Neural cell (in vitro differentiated cells): ENCODE measurements at regions not wholly inside any gene's neighbourhood (a gene's known extent, or its start where the extent isn't known, plus 50 kb on each side); places are given as distances from the start of the nearest gene placed in this dataset.

Experiments
- H2AFZ ChIP-seq: fragments of 200-600, 300-800 bp; sonication (generic), shearing (Covaris generic); 2 replicates; pipeline ENCODE4 v1.6.0; 2014; ENCODE audit warnings: low read depth, mild to moderate bottlenecking, antibody characterized with exemption, low read length, moderate library complexity
- H3F3A ChIP-seq: fragments of 200-600 bp; shearing (Covaris generic); 2 replicates; pipeline ENCODE4 v1.6.1; 2016; ENCODE audit warnings: mild to moderate bottlenecking, moderate library complexity, mixed read lengths, antibody characterized with exemption, low read length; ENCODE audit not compliant: insufficient read depth, poor library complexity, severe bottlenecking
- H3K27ac ChIP-seq: fragments of 200-600, 300-800 bp; sonication (generic), shearing (Covaris generic); 2 replicates; pipeline ENCODE4 v1.5.1; 2014; ENCODE audit warnings: mild to moderate bottlenecking, low read length, moderate library complexity
- H3K27me3 ChIP-seq: fragments of 300-800, 200-600 bp; sonication (generic), shearing (Covaris generic); 2 replicates; pipeline ENCODE4 v1.6.0; 2014; ENCODE audit warnings: mild to moderate bottlenecking, low read depth, low read length, moderate library complexity; ENCODE audit not compliant: insufficient read depth
- H3K36me3 ChIP-seq: fragments of 300-800, 200-600 bp; sonication (generic), shearing (Covaris generic); 2 replicates; pipeline ENCODE4 v1.5.1; 2014; ENCODE audit warnings: mild to moderate bottlenecking, antibody characterized with exemption, low read length, moderate library complexity; ENCODE audit not compliant: insufficient read depth
- H3K4me2 ChIP-seq: fragments of 300-800, 200-600 bp; sonication (generic), shearing (Covaris generic); 2 replicates; pipeline ENCODE4 v1.6.0; 2014; ENCODE audit warnings: mild to moderate bottlenecking, low read length
- H3K4me3 ChIP-seq: fragments of 300-800, 200-600 bp; sonication (generic), shearing (Covaris generic); 2 replicates; pipeline ENCODE4 v1.5.1; 2014; ENCODE audit warnings: mild to moderate bottlenecking, low read length, moderate library complexity
- H3K79me2 ChIP-seq: fragments of 200-600 bp; shearing (Covaris generic); replicated peaks from 2 replicates; pipeline ENCODE4 v1.6.0; 2014; ENCODE audit warnings: mild to moderate bottlenecking, low read length, moderate library complexity; ENCODE audit not compliant: insufficient read depth
- H3K9ac ChIP-seq: fragments of 300-800, 200-600 bp; sonication (generic), shearing (Covaris generic); 2 replicates; pipeline ENCODE4 v1.6.1; 2016; ENCODE audit warnings: mild to moderate bottlenecking, low read length, mixed read lengths
- H3K9me2 ChIP-seq: fragments of 200-600 bp; shearing (Covaris generic); 2 replicates; pipeline ENCODE4 v1.6.1; 2016; ENCODE audit warnings: mild to moderate bottlenecking, low read length, mixed read lengths; ENCODE audit not compliant: insufficient read depth
- H3K9me3 ChIP-seq: fragments of 200-600, 300-800 bp; sonication (generic), shearing (Covaris generic); 2 replicates; pipeline ENCODE4 v1.6.1; 2016; ENCODE audit warnings: mild to moderate bottlenecking, mixed run types, low read length, moderate library complexity, mixed read lengths
- H4K20me1 ChIP-seq: fragments of 200-600 bp; shearing (Covaris generic); 2 replicates; pipeline ENCODE4 v1.6.1; 2016; ENCODE audit warnings: mild to moderate bottlenecking, mixed run types; ENCODE audit not compliant: insufficient read depth
- CTCF ChIP-seq: fragments of 450-650 bp; IDR thresholded peaks from 2 replicates; pipeline ENCODE4 v1.5.1; 2014; ENCODE audit warnings: antibody characterized with exemption, mild to moderate bottlenecking, moderate library complexity; ENCODE audit not compliant: poor library complexity, severe bottlenecking
- EP300 ChIP-seq: fragments of 450-650 bp; conservative IDR thresholded peaks from 2 replicates; pipeline ENCODE4 v1.6.1; 2014; ENCODE audit warnings: antibody characterized with exemption, mild to moderate bottlenecking, moderate library complexity; ENCODE audit not compliant: poor library complexity, severe bottlenecking
- EZH2 ChIP-seq: fragments of 200-600, 300-800 bp; shearing (Covaris generic), sonication (generic); IDR thresholded peaks from 2 replicates; pipeline ENCODE4 v1.6.1; 2014; ENCODE audit warnings: antibody characterized with exemption, low read length, borderline replicate concordance, mild to moderate bottlenecking; ENCODE audit not compliant: insufficient read depth, poor library complexity, severe bottlenecking
- MXI1 ChIP-seq: fragments of 450-650 bp; conservative IDR thresholded peaks from 2 replicates; pipeline ENCODE4 v1.6.1; 2014; ENCODE audit warnings: antibody characterized with exemption, mild to moderate bottlenecking; ENCODE audit not compliant: poor library complexity, severe bottlenecking
- POLR2AphosphoS5 ChIP-seq: IDR thresholded peaks from 2 replicates; pipeline ENCODE4 v1.6.1; 2012
- RAD21 ChIP-seq: fragments of 450-650 bp; conservative IDR thresholded peaks from 2 replicates; pipeline ENCODE4 v1.6.1; 2014; ENCODE audit warnings: antibody characterized with exemption, mild to moderate bottlenecking, moderate library complexity
- REST ChIP-seq: IDR thresholded peaks from 2 replicates; pipeline ENCODE4 v1.6.1; 2012; ENCODE audit warnings: borderline replicate concordance
- SMC3 ChIP-seq: fragments of 450-650 bp; conservative IDR thresholded peaks from 2 replicates; pipeline ENCODE4 v1.6.1; 2014; ENCODE audit warnings: antibody characterized with exemption, mild to moderate bottlenecking, moderate library complexity; ENCODE audit not compliant: poor library complexity
- TAF1 ChIP-seq: IDR thresholded peaks from 2 replicates; pipeline ENCODE4 v1.6.1; 2012; ENCODE audit warnings: low read depth

GRCh38 chr13:67588607-67589006 is 358.5 kb upstream of the PCDH9 start:
- no peaks in the 10 kb centered on the region for H3K36me3 ChIP-seq
- H3F3A ChIP-seq = no peaks in the 10 kb centered on the region
- H3K9me2 ChIP-seq = no peaks in the 10 kb centered on the region
- H3K79me2 ChIP-seq = no peaks in the 10 kb centered on the region
- H3K4me2 ChIP-seq = no peak overlapping the region
- H3K27ac ChIP-seq = no peak overlapping the region
- no peak overlapping the region for H2AFZ ChIP-seq
- TF ChIP-seq POLR2AphosphoS5 = no peak
- no peak for TF ChIP-seq REST
- no peak for TF ChIP-seq TAF1
- no peak for TF ChIP-seq EP300
- no peak for TF ChIP-seq SMC3
- H3K4me3 ChIP-seq = no peak overlapping the region
- H3K9ac ChIP-seq = no peak overlapping the region
- no peaks in the 10 kb centered on the region for H3K27me3 ChIP-seq
- H3K9me3 ChIP-seq = no peaks in the 10 kb centered on the region
- H4K20me1 ChIP-seq = no peaks in the 10 kb centered on the region

GRCh38 chr13:67577361-67577760 is 347.2 kb upstream of the PCDH9 start:
- Histone ChIP-seq H3K9ac (no peak overlapping the region), H3K9me3 (no peaks in the 10 kb centered on the region), H3K27ac (no peak overlapping the region), H2AFZ (no peak overlapping the region), H3F3A (no peaks in the 10 kb centered on the region), H3K27me3 (no peaks in the 10 kb centered on the region), H3K79me2 (no peaks in the 10 kb centered on the region), H3K4me2 (no peak overlapping the region), H3K9me2 (no peaks in the 10 kb centered on the region), H4K20me1 (no peaks in the 10 kb centered on the region), H3K4me3 (no peak overlapping the region), H3K36me3 (no peaks in the 10 kb centered on the region)
- no peak for TF ChIP-seq RAD21
- no peak for TF ChIP-seq POLR2AphosphoS5
- TF ChIP-seq EP300 = no peak

GRCh38 chr13:67574320-67575233 is 344.4 kb upstream of the PCDH9 start:
- Histone ChIP-seq H3K27ac (no peak overlapping the region), H3F3A (no peaks in the 10 kb centered on the region), H3K9me2 (no peaks in the 10 kb centered on the region), H3K9me3 (no peaks in the 10 kb centered on the region), H2AFZ (no peak overlapping the region), H3K4me3 (no peak overlapping the region), H3K9ac (no peak overlapping the region), H3K36me3 (no peaks in the 10 kb centered on the region), H3K27me3 (no peaks in the 10 kb centered on the region), H3K4me2 (no peak overlapping the region), H3K79me2 (no peaks in the 10 kb centered on the region), H4K20me1 (no peaks in the 10 kb centered on the region)
- TF ChIP-seq CTCF = no peak
- no peak for TF ChIP-seq REST
- TF ChIP-seq MXI1 = no peak
- no peak for TF ChIP-seq TAF1
- no peak for TF ChIP-seq EZH2
